Cerebellar cortex (tissue), 1 donor: ENCODE measurements at regions not wholly inside any gene's neighbourhood (a gene's known extent, or its start where the extent isn't known, plus 50 kb on each side); places are given as distances from the start of the nearest gene placed in this dataset.

Source experiments
- DNase-seq: peaks from one replicate; pipeline ENCODE4 v3.0.0-alpha.2; 2015; ENCODE audit warnings: low spot score

GRCh38 chr2:118278046-118278445 lies 189.8 kb downstream of the INSIG2 start:
- no peak for DNase-seq

- DNase-seq = no peak
These were observed 186.7 kb downstream of the INSIG2 start for GRCh38 chr2:118274841-118275510.

- no peak for DNase-seq
These were observed 184.1 kb downstream of the INSIG2 start for GRCh38 chr2:118272391-118272790.

GRCh38 chr2:118269408-118270051 lies 181.3 kb downstream of the INSIG2 start:
- no peak for DNase-seq

- no peak for DNase-seq
These were observed 180.0 kb downstream of the INSIG2 start for GRCh38 chr2:118268268-118268667.

- no peak for DNase-seq
These were observed 177.7 kb downstream of the INSIG2 start for GRCh38 chr2:118265873-118266455.

GRCh38 chr2:118264232-118264990 lies 176.1 kb downstream of the INSIG2 start:
- DNase-seq = no peak

- DNase-seq = no peak
These were observed 169.4 kb downstream of the INSIG2 start for GRCh38 chr2:118257696-118258095.

- DNase-seq = no peak
These were observed 167.6 kb downstream of the INSIG2 start for GRCh38 chr2:118255771-118256372.

GRCh38 chr2:118255301-118255700 lies 167.0 kb downstream of the INSIG2 start:
- no peak for DNase-seq

- no peak for DNase-seq
These were observed 165.8 kb downstream of the INSIG2 start for GRCh38 chr2:118254116-118254515.

GRCh38 chr2:118251427-118251826 lies 163.2 kb downstream of the INSIG2 start:
- DNase-seq = no peak

- no peak for DNase-seq
These were observed 162.2 kb downstream of the INSIG2 start for GRCh38 chr2:118250463-118250862.

- DNase-seq = no peak
These were observed 161.7 kb downstream of the INSIG2 start for GRCh38 chr2:118250001-118250400.

- no peak for DNase-seq
These were observed 161.3 kb downstream of the INSIG2 start for GRCh38 chr2:118249531-118249930.

GRCh38 chr2:118246726-118247125 lies 158.5 kb downstream of the INSIG2 start:
- peak; percentile 16 for DNase-seq

GRCh38 chr2:118246079-118246478 lies 157.8 kb downstream of the INSIG2 start:
- no peak for DNase-seq

- no peak for DNase-seq
These were observed 156.4 kb downstream of the INSIG2 start for GRCh38 chr2:118244686-118245085.

- no peak for DNase-seq
These were observed 154.8 kb downstream of the INSIG2 start for GRCh38 chr2:118243031-118243430.

- no peak for DNase-seq
These were observed 153.9 kb downstream of the INSIG2 start for GRCh38 chr2:118242216-118242615.

- DNase-seq = no peak
These were observed 152.9 kb downstream of the INSIG2 start for GRCh38 chr2:118241128-118241527.

- DNase-seq = no peak
These were observed 152.0 kb downstream of the INSIG2 start for GRCh38 chr2:118240276-118240675.
